IPS-NIHi7 (cell line): ENCODE measurements at regions not wholly inside any gene's neighbourhood (a gene's known extent, or its start where the extent isn't known, plus 50 kb on each side); places are given as distances from the start of the nearest gene placed in this dataset.

Source experiments
- DNase-seq: peaks from one replicate; pipeline ENCODE4 v3.0.0; 2012; ENCODE audit warnings: mixed read lengths; ENCODE audit errors: extremely low spot score

DNA sequence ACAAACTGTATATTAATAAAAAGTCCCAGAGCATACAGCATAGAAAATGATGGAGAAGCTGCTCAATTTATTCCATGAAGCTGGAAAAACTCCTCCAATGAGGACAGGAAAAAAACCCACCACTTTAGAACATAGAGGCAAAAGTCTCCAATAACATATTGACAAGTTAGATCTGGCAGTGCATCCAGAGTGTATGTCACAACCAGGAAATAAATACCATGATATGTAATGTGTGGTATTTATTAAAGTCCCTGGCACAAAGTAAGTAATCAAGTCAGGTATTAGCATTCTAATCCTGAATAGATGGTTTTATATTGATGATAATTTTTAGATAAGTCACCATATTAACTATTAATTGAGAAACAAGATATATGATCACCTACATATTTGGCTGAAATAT, 427.3 kb upstream of the HS6ST1 start:
- DNase-seq = no peak

DNA sequence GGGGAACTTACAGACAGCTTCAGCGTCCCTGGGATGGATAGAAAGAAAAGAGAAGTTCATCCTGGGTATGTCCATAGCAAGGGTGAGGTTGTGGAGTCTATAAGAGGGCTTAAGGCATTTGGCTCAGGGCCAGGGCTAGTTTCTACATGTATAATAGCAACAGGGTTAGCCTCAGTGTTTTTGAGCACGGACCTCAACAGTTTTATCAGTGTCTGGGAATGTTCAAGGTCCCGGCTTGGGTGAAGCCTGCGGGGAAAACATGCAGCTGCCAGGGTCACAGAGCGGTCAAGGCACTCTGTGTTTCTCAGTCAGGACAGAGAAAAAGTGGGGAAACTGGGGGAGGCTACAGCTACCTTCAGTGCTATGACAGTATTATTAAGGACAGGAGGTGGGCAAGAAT, 427.7 kb upstream of the HS6ST1 start:
- no peak for DNase-seq

DNA sequence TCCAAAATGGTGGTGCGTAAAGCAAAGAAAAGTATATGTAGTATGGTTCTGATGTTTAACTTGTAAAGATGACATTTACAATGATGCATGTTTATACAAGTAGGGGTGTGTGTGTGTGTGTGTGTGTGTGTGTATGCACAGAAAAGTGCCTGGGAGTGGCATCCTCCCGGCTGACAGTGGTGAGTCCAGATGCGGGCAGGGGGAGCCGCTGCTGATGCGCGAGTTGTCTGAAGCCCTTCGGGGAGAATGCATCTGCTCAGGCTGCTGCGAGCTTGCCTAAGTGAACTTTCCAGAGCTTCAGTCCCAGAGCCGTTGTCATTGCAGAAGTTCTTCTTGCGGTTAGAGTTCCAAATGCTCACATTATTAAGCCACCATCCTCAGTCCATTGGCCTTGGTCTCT, 429.7 kb upstream of the HS6ST1 start:
- no peak for DNase-seq

DNA sequence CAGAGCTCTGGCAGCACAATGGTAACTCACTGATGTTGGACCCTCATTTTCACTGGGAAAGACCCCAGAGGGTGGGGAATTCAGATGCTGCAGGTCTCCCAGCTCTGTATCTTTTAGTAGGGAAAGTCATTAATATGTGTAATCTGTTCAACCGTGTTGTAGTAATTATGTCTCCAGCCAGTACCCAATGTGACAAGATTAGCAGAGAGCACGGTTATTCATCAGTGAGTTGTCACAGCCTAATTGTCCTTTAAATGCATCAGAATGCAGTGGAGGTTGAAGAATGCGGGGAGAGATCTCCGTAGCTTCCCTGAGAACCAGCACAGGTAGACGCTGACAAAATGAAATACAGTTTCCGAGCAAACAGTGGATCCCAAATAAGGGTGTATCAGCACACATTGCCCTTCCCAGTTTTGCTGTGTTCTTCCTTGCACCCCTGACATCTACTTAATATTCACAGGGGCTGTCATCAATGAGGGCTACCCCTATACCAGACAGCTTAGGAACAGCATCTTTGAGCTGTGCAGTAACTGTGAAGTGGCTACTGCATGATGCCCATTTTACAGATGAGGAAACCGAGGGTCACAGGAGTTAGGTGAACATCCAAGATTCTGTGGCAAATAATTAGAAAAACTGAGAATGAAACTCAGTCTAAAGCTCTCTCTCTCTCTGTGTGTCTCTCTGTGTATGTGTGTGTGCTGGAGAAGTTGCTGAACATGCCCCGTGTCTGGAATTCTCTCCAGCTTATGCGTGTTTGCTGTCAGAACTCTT, 430.4 kb upstream of the HS6ST1 start:
- DNase-seq = no peak

GRCh38 chr2:128750328-128751165, 431.9 kb upstream of the HS6ST1 start:
- DNase-seq = peak; percentile 6

GRCh38 chr2:128751746-128752145, 433.1 kb upstream of the HS6ST1 start:
- DNase-seq = no peak

DNA sequence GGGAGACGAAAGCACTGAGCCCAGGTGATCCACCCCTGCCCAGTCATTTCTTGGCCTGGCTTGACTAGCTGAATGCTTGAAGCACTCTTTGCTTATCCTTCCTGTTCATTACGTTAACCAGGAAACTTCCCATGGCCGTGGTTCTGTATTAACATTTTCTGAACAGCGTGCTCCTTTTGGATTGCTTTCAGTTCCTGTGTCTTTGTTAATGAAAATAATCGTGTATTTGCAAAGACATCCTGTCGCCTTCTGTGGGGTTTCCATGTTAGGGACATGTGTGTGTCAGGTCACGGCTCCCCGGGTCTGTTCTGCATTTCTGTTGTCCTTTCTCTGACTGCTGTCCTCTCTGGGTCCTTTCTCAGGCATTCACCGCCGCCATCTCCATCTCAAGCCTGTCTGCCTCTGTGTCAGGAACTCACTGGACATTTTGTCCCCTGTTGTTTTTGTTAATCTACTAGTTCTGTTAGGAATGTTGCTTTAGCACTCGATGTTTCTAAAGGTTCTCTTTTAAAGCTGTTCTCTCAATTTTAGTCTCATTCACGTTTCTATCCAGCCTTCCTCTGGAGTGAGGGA, 434.1 kb upstream of the HS6ST1 start:
- DNase-seq = no peak

DNA sequence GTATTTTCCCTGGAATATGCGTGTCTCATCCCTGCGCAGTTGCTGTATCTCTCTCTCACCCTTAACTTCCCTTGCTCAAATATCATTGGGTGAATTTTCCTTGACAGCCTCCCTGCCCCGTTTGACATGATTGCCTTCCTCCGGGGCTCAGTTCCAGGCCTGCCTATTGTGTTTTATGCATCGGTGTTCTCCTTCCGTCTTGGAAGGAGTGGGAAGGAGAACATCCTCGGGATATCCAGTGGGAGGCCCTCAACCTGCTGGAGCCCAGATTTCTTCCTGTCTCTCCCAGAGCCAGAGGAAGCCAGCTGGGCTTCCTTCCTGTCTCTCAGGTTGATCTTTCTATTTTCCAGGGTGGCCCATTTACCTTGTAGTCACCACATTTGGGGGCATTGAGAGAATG, 434.7 kb upstream of the HS6ST1 start:
- peak; percentile 11 for DNase-seq

GRCh38 chr2:128753800-128754199, 435.1 kb upstream of the HS6ST1 start:
- peak; percentile 5 for DNase-seq

DNA sequence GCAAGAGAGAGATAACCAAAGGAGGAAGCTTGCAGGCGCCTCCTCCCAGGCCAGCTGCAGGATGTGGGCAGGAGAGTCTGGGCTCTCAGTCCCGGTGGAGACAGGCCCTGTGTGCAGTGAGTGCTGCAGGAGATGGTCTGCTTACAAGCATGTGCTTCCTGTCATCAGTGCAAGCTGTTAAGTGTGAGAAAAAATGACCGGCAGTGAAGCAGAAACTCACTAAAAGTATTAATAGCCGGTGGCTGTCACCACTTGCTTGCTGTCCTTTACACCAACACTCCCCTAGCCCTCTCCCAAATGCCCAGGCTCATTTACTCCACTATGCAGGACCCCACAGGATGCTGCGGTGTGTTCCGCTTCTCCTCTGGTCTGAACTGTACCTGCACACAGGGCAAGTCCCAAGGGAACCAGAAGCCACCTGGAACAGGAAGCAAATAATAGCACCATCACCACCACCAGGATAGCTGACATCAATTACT, 435.6 kb upstream of the HS6ST1 start:
- DNase-seq = no peak

DNA sequence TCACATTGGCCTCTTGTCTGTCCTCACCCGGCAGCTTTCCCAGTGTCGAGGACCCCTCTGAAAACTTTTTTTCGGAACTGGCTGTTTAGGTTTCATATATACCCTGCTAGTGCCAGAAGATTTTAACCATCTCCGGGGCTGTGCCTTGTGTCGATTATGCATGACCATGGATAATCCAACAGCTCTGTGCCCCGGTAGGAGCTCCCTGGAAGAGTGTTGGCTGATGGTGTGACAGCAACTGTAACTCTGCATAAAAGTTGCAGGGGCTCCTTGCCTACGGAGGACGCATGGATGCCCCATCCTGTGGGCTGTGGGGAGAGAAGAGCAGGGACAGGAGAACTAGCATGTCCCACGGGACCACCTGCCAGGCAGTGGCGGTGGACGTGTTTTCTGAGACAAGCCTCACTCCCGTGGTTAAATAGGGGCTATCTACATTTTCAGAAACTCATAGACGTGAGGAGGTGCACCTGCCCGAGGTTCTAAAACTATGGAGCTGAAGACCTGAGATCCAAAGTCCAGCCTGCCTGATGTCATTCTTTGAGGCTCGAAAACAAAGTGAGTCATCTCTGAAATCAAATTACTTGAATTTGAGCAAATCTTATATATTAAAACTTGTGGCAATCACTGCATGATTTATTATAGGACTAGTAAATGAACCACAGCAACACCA, 437.2 kb upstream of the HS6ST1 start:
- DNase-seq = no peak

DNA sequence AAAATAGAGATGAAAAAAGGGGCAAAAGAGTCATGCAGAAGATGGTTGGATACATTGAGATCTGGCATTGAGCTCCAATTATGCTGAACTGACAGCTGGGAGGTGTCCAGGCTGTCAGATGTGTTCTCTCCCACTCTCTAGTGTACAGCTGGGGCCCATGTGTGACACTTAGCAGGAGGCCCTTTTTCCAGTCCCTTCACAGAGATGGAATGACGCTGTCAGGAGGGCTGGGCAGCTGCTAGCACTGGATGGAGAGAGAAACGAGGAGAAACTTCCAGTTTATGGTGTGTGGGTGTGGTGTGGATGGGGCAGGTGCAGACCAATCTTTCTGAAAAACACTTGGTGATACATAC, 437.7 kb upstream of the HS6ST1 start:
- no peak for DNase-seq

- DNase-seq = no peak
Observed at GRCh38 chr2:128765811-128766210, 447.1 kb upstream of the HS6ST1 start.

GRCh38 chr2:128768041-128768440, 449.4 kb upstream of the HS6ST1 start:
- DNase-seq = no peak

DNA sequence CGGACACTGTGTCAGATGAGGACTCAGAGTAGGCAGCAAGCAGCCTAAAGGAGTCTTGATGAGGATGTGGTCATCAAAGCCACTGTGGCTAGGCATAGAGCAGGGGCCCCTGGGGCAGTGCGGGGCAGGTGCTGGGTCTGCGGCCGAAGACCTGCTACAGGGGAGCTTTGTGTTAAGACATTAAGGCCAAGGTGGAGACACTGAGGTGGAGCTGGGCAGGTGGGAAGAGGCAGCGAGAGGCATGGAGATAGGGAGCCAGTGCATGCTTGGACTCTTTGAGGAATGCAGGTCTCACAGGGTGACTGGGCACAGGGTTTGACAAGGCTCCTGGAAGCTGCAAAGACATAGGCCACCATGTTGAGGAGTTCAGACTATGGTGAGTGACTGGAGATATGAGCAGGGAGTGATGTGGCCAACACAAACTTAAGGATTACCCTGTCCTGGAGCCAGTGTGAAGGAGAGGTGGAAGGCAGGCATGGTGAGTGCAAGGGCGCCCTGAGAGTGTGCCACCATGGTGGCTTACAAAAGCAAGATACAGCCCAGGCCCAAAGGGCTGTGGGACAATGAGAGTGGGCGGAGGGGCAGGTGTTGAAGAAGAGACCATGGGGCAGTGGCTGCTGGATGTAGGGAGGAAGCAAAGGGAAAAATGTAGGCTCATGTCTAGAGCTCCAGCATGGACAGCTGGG, 450.9 kb upstream of the HS6ST1 start:
- DNase-seq = no peak

GRCh38 chr2:128770143-128771085, 451.7 kb upstream of the HS6ST1 start:
- DNase-seq = no peak

DNA sequence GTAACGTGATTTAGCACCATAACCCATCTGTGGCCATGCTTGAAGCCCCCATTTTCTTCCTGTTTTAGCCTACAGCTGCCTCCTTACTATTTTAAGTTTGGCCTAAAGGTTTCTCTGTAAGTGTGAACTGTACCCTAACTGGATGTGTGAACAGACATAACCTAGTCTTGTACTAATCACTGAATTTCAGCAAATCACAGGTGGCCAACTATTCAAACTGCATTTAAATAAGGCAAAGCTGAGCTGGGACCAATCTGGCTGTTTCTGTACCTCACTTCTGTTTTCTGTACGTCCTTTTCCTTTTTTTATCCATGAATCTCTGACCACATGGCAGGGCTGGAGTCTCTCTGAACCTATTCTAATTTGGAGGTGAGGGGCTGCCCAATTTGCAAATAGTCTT, 452.7 kb upstream of the HS6ST1 start:
- no peak for DNase-seq

DNA sequence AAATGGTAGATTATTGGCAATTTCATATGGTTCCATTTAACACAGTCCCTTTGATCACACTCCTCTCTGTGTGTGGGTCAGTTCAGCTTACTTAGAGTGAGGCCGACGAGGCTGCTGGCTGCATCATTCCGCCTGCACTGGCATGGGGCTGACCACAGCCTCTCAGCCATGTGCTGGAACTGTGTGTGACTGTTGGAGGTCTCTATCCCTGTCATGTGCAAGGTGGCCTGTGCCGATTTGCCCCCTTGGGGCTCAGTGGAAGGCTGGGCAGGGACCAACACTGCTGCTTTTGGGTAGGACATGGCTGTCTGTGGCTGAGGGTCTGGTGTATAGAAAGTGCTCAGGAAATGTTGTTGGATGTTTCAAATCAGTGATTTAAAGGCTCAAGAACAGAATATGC, 454.0 kb upstream of the HS6ST1 start:
- DNase-seq = no peak

DNA sequence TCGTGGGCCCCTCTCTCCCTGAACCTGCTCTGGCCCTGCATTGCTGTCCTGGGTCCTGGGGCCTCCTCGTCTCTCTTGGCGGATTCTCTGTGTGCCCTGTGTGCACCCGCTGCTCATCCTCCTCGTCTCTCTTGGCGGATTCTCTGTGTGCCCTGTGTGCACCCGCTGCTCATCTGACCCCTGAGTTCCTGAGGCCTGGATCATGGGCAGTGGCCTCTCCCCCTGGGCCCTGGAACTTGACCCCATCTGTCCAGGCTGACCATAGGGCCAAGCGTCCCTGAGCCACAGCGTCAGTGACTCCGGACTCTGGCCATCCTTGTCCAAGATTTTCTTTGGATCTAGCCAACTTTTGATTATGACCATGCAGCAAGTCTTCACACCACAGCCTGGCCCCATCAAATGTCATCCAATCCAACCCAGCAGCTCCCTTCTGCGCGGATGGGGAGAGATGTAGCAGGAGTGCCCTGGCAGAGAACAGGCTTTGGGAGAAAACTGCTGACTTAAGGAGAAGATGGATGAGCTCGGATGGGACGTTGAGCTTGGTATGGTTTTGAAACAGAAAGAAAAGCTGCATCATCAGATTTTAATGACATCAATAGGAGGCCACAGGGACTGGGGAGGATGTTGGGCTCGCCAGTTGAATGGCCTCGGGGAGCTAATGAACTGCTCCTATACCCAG, 455.1 kb upstream of the HS6ST1 start:
- DNase-seq = no peak
